ENCODE measurements at regions not wholly inside any gene's neighbourhood (a gene's known extent, or its start where the extent isn't known, plus 50 kb on each side); places are given as distances from the start of the nearest gene placed in this dataset.
"Not testable (repeated sequence)": the region's sequence is repeated elsewhere in the genome, so short reads cannot be mapped to it uniquely, and the experiment has no call there.

GRCh38 chr2:7693246-7694075 is 776.2 kb downstream of the RNF144A start:
- no peak for DNase-seq

- DNase-seq: no peak
Measured at GRCh38 chr2:7694076-7694985, 777.1 kb downstream of the RNF144A start.

GRCh38 chr2:7696556-7696955 is 779.3 kb downstream of the RNF144A start:
- DNase-seq: not testable (repeated sequence)

GRCh38 chr2:7697052-7697451 is 779.8 kb downstream of the RNF144A start:
- no peak for DNase-seq

- DNase-seq: no peak
Measured at GRCh38 chr2:7701791-7702190, 784.6 kb downstream of the RNF144A start.

GRCh38 chr2:7703048-7703447 is 785.8 kb downstream of the RNF144A start:
- DNase-seq: no peak

GRCh38 chr2:7703543-7704144 is 786.4 kb downstream of the RNF144A start:
- DNase-seq: no peak

- no peak for DNase-seq
Measured at GRCh38 chr2:7704296-7704865, 787.2 kb downstream of the RNF144A start.

GRCh38 chr2:7706791-7707190 is 789.6 kb downstream of the RNF144A start:
- no peak for DNase-seq

- DNase-seq: no peak
Measured at GRCh38 chr2:7707723-7708122, 790.5 kb downstream of the RNF144A start.

GRCh38 chr2:7709907-7710306 is 792.7 kb downstream of the RNF144A start:
- no peak for DNase-seq

- DNase-seq: no peak
Measured at GRCh38 chr2:7711167-7711566, 794.0 kb downstream of the RNF144A start.

- no peak for DNase-seq
Measured at GRCh38 chr2:7719876-7720275, 802.7 kb downstream of the RNF144A start.

GRCh38 chr2:7721413-7721995 is 804.3 kb downstream of the RNF144A start:
- DNase-seq: no peak

- no peak for DNase-seq
Measured at GRCh38 chr2:7722212-7722910, 805.1 kb downstream of the RNF144A start.

GRCh38 chr2:7724336-7724735 is 807.1 kb downstream of the RNF144A start:
- no peak for DNase-seq

GRCh38 chr2:7725171-7725849 is 808.1 kb downstream of the RNF144A start:
- no peak for DNase-seq

GRCh38 chr2:7725850-7726242 is 808.6 kb downstream of the RNF144A start:
- no peak for DNase-seq

GRCh38 chr2:7726989-7727388 is 809.8 kb downstream of the RNF144A start:
- no peak for DNase-seq

GRCh38 chr2:7728388-7728787 is 811.2 kb downstream of the RNF144A start:
- no peak for DNase-seq

- DNase-seq: no peak
Measured at GRCh38 chr2:7730449-7730848, 813.2 kb downstream of the RNF144A start.

GRCh38 chr2:7730990-7731389 is 813.8 kb downstream of the RNF144A start:
- no peak for DNase-seq

Data from NCI-H187 treated with DMSO at 0.1 percent for 48 hours (cell line).